Motor neuron (in vitro differentiated cells): ENCODE measurements at regions not wholly inside any gene's neighbourhood (a gene's known extent, or its start where the extent isn't known, plus 50 kb on each side); places are given as distances from the start of the nearest gene placed in this dataset.
"Not testable (repeated sequence)": the region's sequence is repeated elsewhere in the genome, so short reads cannot be mapped to it uniquely, and the experiment has no call there.

Experiments
- ATAC-seq, 8 experiments: fragments of 200-7000 bp; cut with Tn5 transposase; replicated peaks in 6 of 8; 2 replicates each; pipeline ENCODE4 v1.8.0; 2021; ENCODE audit warnings: mild to moderate bottlenecking in 8 of 8, moderate library complexity in 8 of 8
- H3K27ac ChIP-seq, 2 donors: fragments of 250-450 bp; sonication (Bioruptor Pico); 2 replicates each; pipeline ENCODE4 v1.9.0; 2021; ENCODE audit warnings: antibody characterized with exemption in 2 of 2, mild to moderate bottlenecking in 2 of 2, moderate library complexity in 1 of 2
- H3K4me1 ChIP-seq, 2 donors: fragments of 250-450 bp; sonication (Bioruptor Pico); replicated peaks in 1 of 2; 2 replicates each; pipeline ENCODE4 v1.6.1; 2021; ENCODE audit warnings: antibody characterized with exemption in 2 of 2, mild to moderate bottlenecking in 2 of 2, moderate library complexity in 1 of 2
- H3K4me3 ChIP-seq, 5 donors: fragments of 250-450 bp; sonication (Bioruptor Pico); 2 replicates each; pipeline ENCODE4 v1.9.0; 2021; ENCODE audit warnings: antibody characterized with exemption in 5 of 5, mild to moderate bottlenecking in 5 of 5, moderate library complexity in 4 of 5
- WGBS, 10 experiments: fragments of 450-650 bp; shearing (Covaris generic); methylation state at CpG; one replicate each; pipeline ENCODE4 v1.0.0; 2022; 5-methylcytosine and 5-hydroxymethylcytosine counted together
- in situ Hi-C, 9 experiments: fragments of 400-800 bp; cut with MboI; loops; one replicate each; pipeline ENCODE4 v1.15.0; 2021; ENCODE audit warnings: low sequenced_read_pairs in 9 of 9, low pct_unique_long_range_greater_than_20kb in 2 of 9; ENCODE audit not compliant: unreplicated experiment in 9 of 9

GRCh38 chr2:7161501-7161900 lies 244.3 kb downstream of the RNF144A start:
- in situ Hi-C loops, result no loop called here
- no peak overlapping the region for H3K27ac ChIP-seq
- no peak overlapping the region for H3K4me3 ChIP-seq
- 34 to 100% (median 66%) methylated on average over 1 to 2 of the region's 2 CpGs; no CpG with 5 or more reads in 3 of the 10 experiments for WGBS, 10 experiments
- peaks cover 0 to 6% of the 10 kb centered on the region in 2 donors for H3K4me1 ChIP-seq
- ATAC-seq, result no peak

GRCh38 chr2:7165736-7166135 lies 248.5 kb downstream of the RNF144A start:
- H3K4me1 ChIP-seq, result peaks cover 0 to 19% of the 10 kb centered on the region in 2 donors
- H3K27ac ChIP-seq, result no peak overlapping the region
- WGBS, 10 experiments, result 0% methylated on average over 1 of the region's 1 CpG; no CpG with 5 or more reads in 8 of the 10 experiments
- in situ Hi-C loops, result no loop called here
- peak in 2 of 8 experiments; percentile 20 to 49 for ATAC-seq
- H3K4me3 ChIP-seq, result no peak overlapping the region

GRCh38 chr2:7167801-7168411 lies 250.7 kb downstream of the RNF144A start:
- H3K4me1 ChIP-seq, result peaks cover 0 to 19% of the 10 kb centered on the region in 2 donors
- H3K4me3 ChIP-seq, result no peak overlapping the region
- in situ Hi-C loops, result no loop called here
- ATAC-seq, result no peak
- WGBS, 10 experiments, result 22 to 100% (median 86%) methylated on average over 1 to 5 of the region's 6 CpGs
- no peak overlapping the region for H3K27ac ChIP-seq

- WGBS, 10 experiments, result 30 to 94% (median 82%) methylated on average over 1 to 5 of the region's 6 CpGs; no CpG with 5 or more reads in 1 of the 10 experiments
- Histone ChIP-seq H3K27ac (no peak overlapping the region), H3K4me1 (peaks cover 0 to 13% of the 10 kb centered on the region in 2 donors), H3K4me3 (no peak overlapping the region)
- in situ Hi-C loops, result no loop called here
- no peak for ATAC-seq
These were observed 252.4 kb downstream of the RNF144A start for GRCh38 chr2:7169593-7169992.

DNA sequence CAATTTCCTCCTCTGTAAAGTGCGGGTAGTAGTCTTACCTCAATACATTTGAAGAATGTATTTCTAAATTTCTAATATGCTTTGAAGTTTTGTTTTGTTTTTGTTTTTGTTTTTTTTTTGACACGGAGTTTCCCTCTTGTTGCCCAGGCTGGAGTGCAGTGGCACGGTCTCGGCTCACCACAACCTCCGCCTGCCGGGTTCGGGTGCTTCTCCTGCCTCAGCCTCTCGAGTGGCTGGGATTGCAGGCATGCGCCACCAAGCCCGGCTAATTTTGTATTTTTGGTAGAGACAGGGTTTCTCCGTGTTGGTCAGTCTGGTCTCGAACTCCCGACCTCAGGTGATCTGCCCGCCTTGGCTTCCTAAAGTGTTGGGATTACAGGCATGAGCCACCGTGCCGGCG lies 261.8 kb downstream of the RNF144A start:
- WGBS, 10 experiments, result 94 to 100% (median 99%) methylated on average over 1 to 15 of the region's 17 CpGs; no CpG with 5 or more reads in 2 of the 10 experiments
- H3K27ac ChIP-seq, H3K4me3 ChIP-seq, ATAC-seq, H3K4me1 ChIP-seq, in situ Hi-C loops: not testable (repeated sequence)

GRCh38 chr2:7180638-7181370 lies 263.6 kb downstream of the RNF144A start:
- in situ Hi-C loops, result no loop called here
- 0 to 87% (median 52%) methylated on average over 1 to 5 of the region's 9 CpGs; no CpG with 5 or more reads in 4 of the 10 experiments for whole genome bisulfite sequencing, 10 experiments
- H3K4me3 ChIP-seq, result no peak overlapping the region
- H3K27ac ChIP-seq, result no peak overlapping the region
- H3K4me1 ChIP-seq, result no peaks in the 10 kb centered on the region
- peak in 7 of 8 experiments; percentile 26 to 81 (median 39) for ATAC-seq

- ATAC-seq, result no peak
- Histone ChIP-seq H3K27ac (no peak overlapping the region), H3K4me3 (no peak overlapping the region), H3K4me1 (no peaks in the 10 kb centered on the region)
- 53 to 100% (median 88%) methylated on average over 1 to 3 of the region's 3 CpGs; no CpG with 5 or more reads in 1 of the 10 experiments for WGBS, 10 experiments
- in situ Hi-C loops, result no loop called here
These were observed 265.3 kb downstream of the RNF144A start for GRCh38 chr2:7182525-7182924.

- no peak overlapping the region for H3K4me3 ChIP-seq
- in situ Hi-C loops, result no loop called here
- H3K4me1 ChIP-seq, result peaks cover 15 to 17% of the 10 kb centered on the region in 2 donors
- WGBS, 10 experiments, result 40 to 100% methylated on average over 1 to 6 of the region's 8 CpGs; no CpG with 5 or more reads in 8 of the 10 experiments
- ATAC-seq, result no peak
- H3K27ac ChIP-seq, result no peak overlapping the region
These were observed 271.9 kb downstream of the RNF144A start for GRCh38 chr2:7189106-7189505.

DNA sequence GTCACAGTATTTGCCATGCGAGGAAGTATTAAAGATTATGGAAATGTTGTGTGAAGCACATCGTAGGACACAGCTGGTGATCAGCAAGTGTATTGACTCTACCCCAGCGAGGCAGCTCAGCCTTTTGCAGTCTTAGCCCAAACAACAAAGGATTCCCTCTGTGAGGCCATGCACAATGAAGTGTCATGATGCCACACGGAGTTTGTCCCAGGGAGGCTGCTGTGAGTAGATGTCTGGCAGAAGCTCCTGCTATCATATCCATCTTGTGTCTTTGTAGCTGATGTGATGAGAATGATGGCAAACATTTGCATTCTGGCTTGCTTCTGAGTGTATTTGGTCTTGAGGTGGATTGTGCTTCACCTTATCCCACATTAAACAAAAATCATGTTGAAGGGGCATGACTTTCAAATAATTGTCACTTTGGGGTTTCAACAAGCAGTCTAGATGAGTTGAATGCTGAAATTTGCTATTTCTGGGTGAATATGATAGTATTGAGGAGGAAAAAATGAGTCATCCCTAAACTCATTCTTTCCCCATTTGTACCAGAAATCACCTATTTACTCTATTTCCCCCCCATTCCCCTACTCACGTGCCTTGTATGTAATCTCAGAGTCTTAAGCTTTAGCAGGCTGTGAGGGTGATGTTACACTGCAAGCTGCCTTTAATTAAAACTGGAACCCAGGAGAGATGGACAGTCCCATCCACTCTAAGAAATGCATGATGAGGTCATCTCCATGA lies 273.5 kb downstream of the RNF144A start:
- peak in 3 of 8 experiments; percentile 19 to 50 (median 35) for ATAC-seq
- Histone ChIP-seq H3K4me3 (no peak overlapping the region), H3K27ac (no peak overlapping the region), H3K4me1 (peaks cover 15 to 17% of the 10 kb centered on the region in 2 donors)
- 20 to 64% (median 42%) methylated on average over 1 to 5 of the region's 5 CpGs; no CpG with 5 or more reads in 2 of the 10 experiments for WGBS, 10 experiments
- in situ Hi-C loops, result no loop called here

- Histone ChIP-seq H3K27ac (no peak overlapping the region), H3K4me1 (peaks cover 15 to 17% of the 10 kb centered on the region in 2 donors), H3K4me3 (no peak overlapping the region)
- in situ Hi-C loops, result no loop called here
- 10 to 83% (median 65%) methylated on average over 1 to 4 of the region's 4 CpGs; no CpG with 5 or more reads in 4 of the 10 experiments for WGBS, 10 experiments
- ATAC-seq, result peak in 5 of 8 experiments; percentile 34 to 93 (median 76)
These were observed 274.7 kb downstream of the RNF144A start for GRCh38 chr2:7191932-7192331.

DNA sequence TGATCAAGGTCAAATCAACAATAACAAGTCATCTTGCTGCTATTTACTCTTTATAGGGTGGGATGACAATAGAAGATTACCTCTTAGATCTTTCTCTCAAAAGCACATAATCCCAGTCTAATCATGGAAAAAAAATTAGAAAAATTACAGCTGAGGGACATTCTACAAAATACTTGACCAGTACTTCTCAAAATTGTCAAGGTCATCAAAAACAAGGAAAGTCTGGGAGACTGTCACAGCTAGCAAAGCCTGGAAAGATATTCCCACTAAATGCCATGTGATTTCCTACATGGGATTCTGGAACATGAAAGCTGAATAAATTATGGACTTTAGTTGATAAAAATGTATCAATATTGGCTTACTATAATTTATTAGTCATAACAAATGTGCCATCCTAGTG lies 276.2 kb downstream of the RNF144A start:
- H3K4me1 ChIP-seq, result peaks cover 15 to 17% of the 10 kb centered on the region in 2 donors
- no peak for ATAC-seq
- in situ Hi-C loops, result no loop called here

GRCh38 chr2:7194950-7195349 lies 277.7 kb downstream of the RNF144A start:
- WGBS, 10 experiments, result 17 to 100% (median 100%) methylated on average over 1 to 2 of the region's 2 CpGs; no CpG with 5 or more reads in 7 of the 10 experiments
- Histone ChIP-seq H3K4me3 (no peak overlapping the region), H3K4me1 (peaks cover 11 to 17% of the 10 kb centered on the region in 2 donors), H3K27ac (no peak overlapping the region)
- in situ Hi-C loops, result no loop called here
- no peak for ATAC-seq

More for the DNA sequence above, 276.2 kb downstream of the RNF144A start:
- no peak overlapping the region for H3K27ac ChIP-seq
- H3K4me3 ChIP-seq, result no peak overlapping the region

DNA sequence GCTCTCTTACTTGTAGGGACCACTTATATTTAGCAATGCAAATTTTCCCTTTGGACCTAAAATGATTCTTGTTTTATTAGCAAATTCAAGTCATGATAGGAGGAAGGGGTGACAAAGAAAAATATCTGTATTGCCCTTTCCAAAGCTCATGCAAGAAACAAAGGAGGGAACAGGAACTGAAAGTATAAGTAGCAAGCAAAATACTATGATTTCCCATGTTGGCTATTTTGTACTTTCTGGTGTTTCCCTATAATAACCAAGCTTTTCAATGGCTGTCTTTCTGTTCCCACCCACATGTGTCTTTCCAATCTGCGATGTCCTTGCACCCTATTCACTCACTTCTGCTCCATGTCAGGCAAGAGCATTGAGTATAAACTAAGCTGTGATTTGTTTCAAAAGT lies 279.7 kb downstream of the RNF144A start:
- H3K27ac ChIP-seq, result no peak overlapping the region
- no peak for ATAC-seq
- 43 to 100% (median 80%) methylated on average over 1 of the region's 1 CpG; no CpG with 5 or more reads in 3 of the 10 experiments for WGBS, 10 experiments

More for the DNA sequence above, 279.7 kb downstream of the RNF144A start:
- H3K4me1 ChIP-seq, result peaks cover 3 to 6% of the 10 kb centered on the region in 2 donors
- no peak overlapping the region for H3K4me3 ChIP-seq
- in situ Hi-C loops, result no loop called here
